ENCODE measurements at regions not wholly inside any gene's neighbourhood (a gene's known extent, or its start where the extent isn't known, plus 50 kb on each side); places are given as distances from the start of the nearest gene placed in this dataset.

- TF ChIP-seq CTCF (conservative IDR thresholded peaks at IDR 0.05; ENCODE audit: low read depth, low read length) (peak; percentile 83), EZH2 (IDR thresholded peaks at IDR 0.05; ENCODE audit: low read length, unreplicated experiment) (no peak)
Measured at GRCh38 chr4:104860238-104861123, 286.2 kb upstream of the TET2 start.

Measured in PC-3 (cell line).